GM23338 (cell line): ENCODE measurements at regions not wholly inside any gene's neighbourhood (a gene's known extent, or its start where the extent isn't known, plus 50 kb on each side); places are given as distances from the start of the nearest gene placed in this dataset.

Experiments used
- ATAC-seq: fragments of 200-7000 bp; cut with Tn5 transposase; 3 replicates; pipeline ENCODE4 v1.9.1; 2020
- DNase-seq: peaks from one replicate; pipeline ENCODE4 v3.0.0-alpha.2; 2015; ENCODE audit warnings: low spot score
- H2AFZ ChIP-seq: fragments of 200-600 bp; sonication (generic); 2 replicates; pipeline ENCODE4 v1.8.0; 2016; ENCODE audit warnings: antibody characterized with exemption, mild to moderate bottlenecking, moderate library complexity
- H3F3A ChIP-seq: fragments of 200-600 bp; sonication (generic); replicated peaks from 2 replicates; pipeline ENCODE4 v1.8.0; 2017; ENCODE audit warnings: antibody characterized with exemption, mixed run types, low read depth
- H3K27ac ChIP-seq: fragments of 200-600 bp; sonication (generic); 2 replicates; pipeline ENCODE4 v1.6.1; 2016; ENCODE audit warnings: low read depth
- H3K27me3 ChIP-seq: fragments of 200-600 bp; sonication (generic); 2 replicates; pipeline ENCODE4 v1.8.0; 2016; ENCODE audit warnings: mild to moderate bottlenecking, mixed run types, moderate library complexity; ENCODE audit not compliant: insufficient read depth
- H3K36me3 ChIP-seq: fragments of 200-600 bp; sonication (generic); 2 replicates; pipeline ENCODE4 v1.8.0; 2016; ENCODE audit warnings: mild to moderate bottlenecking; ENCODE audit not compliant: insufficient read depth
- H3K4me1 ChIP-seq: fragments of 200-600 bp; sonication (generic); 2 replicates; pipeline ENCODE4 v1.8.0; 2016; ENCODE audit warnings: mild to moderate bottlenecking, moderate library complexity; ENCODE audit not compliant: insufficient read depth
- H3K4me2 ChIP-seq: fragments of 200-600 bp; sonication (generic); 2 replicates; pipeline ENCODE4 v1.7.1; 2017; ENCODE audit warnings: mixed run types
- H3K4me3 ChIP-seq: fragments of 200-600 bp; sonication (generic); 2 replicates; pipeline ENCODE4 v1.6.1; 2016; ENCODE audit warnings: mixed run types
- H3K79me2 ChIP-seq: fragments of 200-600 bp; sonication (generic); replicated peaks from 2 replicates; pipeline ENCODE4 v1.8.0; 2017; ENCODE audit warnings: mild to moderate bottlenecking; ENCODE audit not compliant: insufficient read depth
- H3K9me2 ChIP-seq: fragments of 200-600 bp; sonication (generic); 2 replicates; pipeline ENCODE4 v1.8.0; 2017; ENCODE audit not compliant: insufficient read depth
- H4K20me1 ChIP-seq: fragments of 200-600 bp; sonication (generic); replicated peaks from 2 replicates; pipeline ENCODE4 v1.8.0; 2017; ENCODE audit warnings: mild to moderate bottlenecking; ENCODE audit not compliant: insufficient read depth
- H3K27ac Mint-ChIP-seq: 2 replicates; pipeline ENCODE4 v1.8.0; 2020; ENCODE audit warnings: inconsistent platforms, mild to moderate bottlenecking, moderate library complexity, mixed read lengths
- H3K27me3 Mint-ChIP-seq: 3 replicates; pipeline ENCODE4 v1.8.0; 2022; ENCODE audit warnings: low read depth, mild to moderate bottlenecking, moderate library complexity, mixed read lengths, inconsistent platforms; ENCODE audit not compliant: insufficient read depth, poor library complexity
- H3K36me3 Mint-ChIP-seq: 3 replicates; pipeline ENCODE4 v1.8.0; 2021; ENCODE audit warnings: low read depth, mild to moderate bottlenecking, inconsistent platforms, moderate library complexity, mixed read lengths
- H3K4me1 Mint-ChIP-seq: 3 replicates; pipeline ENCODE4 v1.8.0; 2020; ENCODE audit warnings: mild to moderate bottlenecking, inconsistent platforms, mixed read lengths
- H3K4me3 Mint-ChIP-seq: 3 replicates; pipeline ENCODE4 v1.8.0; 2021; ENCODE audit warnings: moderate library complexity, mild to moderate bottlenecking, inconsistent platforms, mixed read lengths
- H3K9me3 Mint-ChIP-seq: 3 replicates; pipeline ENCODE4 v1.8.0; 2020; ENCODE audit warnings: moderate library complexity, mild to moderate bottlenecking, inconsistent platforms, mixed read lengths
- CREB1 ChIP-seq: fragments of 250-450 bp; sonication (Bioruptor Pico); IDR thresholded peaks from 2 replicates; pipeline ENCODE4 v1.5.0; 2020; ENCODE audit warnings: low read depth, mild to moderate bottlenecking, moderate library complexity
- CTCF ChIP-seq, 2 experiments: fragments of 200-600 bp in 1 of 2; sonication (generic) in 1 of 2; conservative IDR thresholded peaks; 2 replicates each; pipeline versions ENCODE4 v1.5.1 to v1.6.1; 2016 to 2017; ENCODE audit warnings: antibody characterized with exemption in 2 of 2, low read depth in 2 of 2, mild to moderate bottlenecking in 2 of 2, moderate library complexity in 1 of 2
- EZH2 ChIP-seq: fragments of 200-600 bp; sonication (generic); IDR thresholded peaks from one replicate; pipeline ENCODE4 v1.8.0; 2017; ENCODE audit warnings: antibody characterized with exemption, mild to moderate bottlenecking, low read depth; ENCODE audit not compliant: unreplicated experiment
- EZH2phosphoT487 ChIP-seq: fragments of 200-600 bp; sonication (generic); IDR thresholded peaks from one replicate; pipeline ENCODE4 v1.8.1; 2018; ENCODE audit warnings: antibody characterized with exemption; ENCODE audit not compliant: unreplicated experiment
- JUNB ChIP-seq: IDR thresholded peaks from one replicate; pipeline ENCODE4 v1.6.1; 2016; ENCODE audit warnings: antibody characterized with exemption; ENCODE audit not compliant: unreplicated experiment
- POLR2AphosphoS5 ChIP-seq: IDR thresholded peaks from 2 replicates; pipeline ENCODE4 v1.6.1; 2016; ENCODE audit warnings: antibody characterized with exemption, low read depth
- REST ChIP-seq: IDR thresholded peaks from one replicate; pipeline ENCODE4 v1.6.1; 2018; ENCODE audit warnings: antibody characterized with exemption; ENCODE audit not compliant: unreplicated experiment
- STAT1 ChIP-seq: IDR thresholded peaks from one replicate; pipeline ENCODE4 v1.6.1; 2016; ENCODE audit warnings: antibody characterized with exemption; ENCODE audit not compliant: unreplicated experiment
- ZNF114 ChIP-seq: fragments of 250-450 bp; sonication (Bioruptor Pico); IDR thresholded peaks from 2 replicates; pipeline ENCODE4 v1.5.0; 2020; ENCODE audit warnings: mild to moderate bottlenecking, moderate library complexity
- ZNF331 ChIP-seq: fragments of 250-450 bp; sonication (Bioruptor Pico); IDR thresholded peaks from 2 replicates; pipeline ENCODE4 v1.5.0; 2020; ENCODE audit warnings: low read depth, mild to moderate bottlenecking, moderate library complexity
- ZNF462 ChIP-seq: fragments of 250-450 bp; sonication (Bioruptor Pico); IDR thresholded peaks from 2 replicates; pipeline ENCODE4 v1.5.0; 2020; ENCODE audit warnings: mild to moderate bottlenecking, moderate library complexity
- TF ChIP-seq, protein P1 (sequence below): IDR thresholded peaks from 2 replicates; pipeline ENCODE4 v1.6.1; 2016; ENCODE audit warnings: antibody characterized with exemption

GRCh38 chr12:67758521-67758920 lies 110.0 kb downstream of the DYRK2 start:
- Mint-ChIP-seq H3K27ac (no peak overlapping the region), H3K27me3 (peaks cover 4% of the 10 kb centered on the region)
- no peak overlapping the region for H3K4me2 ChIP-seq

More at GRCh38 chr12:67758521-67758920, 110.0 kb downstream of the DYRK2 start:
- Histone ChIP-seq H3K27ac (no peak overlapping the region), H3K4me3 (no peak overlapping the region), H3K4me1 (peaks cover 14% of the 10 kb centered on the region), H4K20me1 (no peaks in the 10 kb centered on the region), H3K27me3 (no peaks in the 10 kb centered on the region), H3F3A (no peaks in the 10 kb centered on the region), H2AFZ (no peak overlapping the region), H3K79me2 (no peaks in the 10 kb centered on the region), H3K36me3 (no peaks in the 10 kb centered on the region), H3K9me2 (no peaks in the 10 kb centered on the region; the same call in 1 of the 2 replicates)
- H3K4me1 Mint-ChIP-seq = peaks cover 9% of the 10 kb centered on the region; the same call in 2 of the 3 replicates
- DNase-seq = no peak
- H3K36me3 Mint-ChIP-seq = peaks cover 3% of the 10 kb centered on the region
- TF ChIP-seq EZH2phosphoT487 = no peak
- no peak for TF ChIP-seq STAT1
- no peak for TF ChIP-seq JUNB
- TF ChIP-seq, protein P1, sequence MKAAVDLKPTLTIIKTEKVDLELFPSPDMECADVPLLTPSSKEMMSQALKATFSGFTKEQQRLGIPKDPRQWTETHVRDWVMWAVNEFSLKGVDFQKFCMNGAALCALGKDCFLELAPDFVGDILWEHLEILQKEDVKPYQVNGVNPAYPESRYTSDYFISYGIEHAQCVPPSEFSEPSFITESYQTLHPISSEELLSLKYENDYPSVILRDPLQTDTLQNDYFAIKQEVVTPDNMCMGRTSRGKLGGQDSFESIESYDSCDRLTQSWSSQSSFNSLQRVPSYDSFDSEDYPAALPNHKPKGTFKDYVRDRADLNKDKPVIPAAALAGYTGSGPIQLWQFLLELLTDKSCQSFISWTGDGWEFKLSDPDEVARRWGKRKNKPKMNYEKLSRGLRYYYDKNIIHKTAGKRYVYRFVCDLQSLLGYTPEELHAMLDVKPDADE = no peak
- TF ChIP-seq REST = no peak
- TF ChIP-seq ZNF331 (CRISPR knock-in tag) = no peak
- TF ChIP-seq CREB1 (CRISPR knock-in tag) = no peak
- TF ChIP-seq ZNF462 (CRISPR knock-in tag) = no peak
- TF ChIP-seq EZH2 = no peak
- TF ChIP-seq CTCF (conservative IDR thresholded peaks at IDR 0.05; ENCODE audit: low read depth in 2 of 2) = no peak
- TF ChIP-seq ZNF114 (CRISPR knock-in tag) = no peak
- TF ChIP-seq POLR2AphosphoS5 = no peak
- H3K9me3 Mint-ChIP-seq = no peaks in the 10 kb centered on the region
- no peak overlapping the region for H3K4me3 Mint-ChIP-seq
- ATAC-seq = no peak
